Mesenchymal stem cell (in vitro differentiated cells and primary cell): ENCODE measurements at regions not wholly inside any gene's neighbourhood (a gene's known extent, or its start where the extent isn't known, plus 50 kb on each side); places are given as distances from the start of the nearest gene placed in this dataset.

Experiments used
- DNase-seq: peaks from one replicate; pipeline ENCODE4 v3.0.0-alpha.2; 2013
- H2AFZ ChIP-seq: one replicate; pipeline ENCODE4 v1.6.1; 2013; ENCODE audit warnings: low read depth, mild to moderate bottlenecking, control low read depth, inconsistent platforms, low read length, moderate library complexity
- H2AK5ac ChIP-seq: 2 replicates; pipeline ENCODE4 v1.6.1; 2013; ENCODE audit warnings: low read length, moderate library complexity, mild to moderate bottlenecking, inconsistent platforms; ENCODE audit not compliant: severe bottlenecking
- H2BK120ac ChIP-seq: one replicate; pipeline ENCODE4 v1.6.1; 2013; ENCODE audit warnings: low read depth, mild to moderate bottlenecking, inconsistent platforms, low read length, moderate library complexity
- H2BK12ac ChIP-seq, 2 experiments: one replicate each; pipeline ENCODE4 v1.6.1; 2013; ENCODE audit warnings: inconsistent platforms in 2 of 2, low read length in 2 of 2, mild to moderate bottlenecking in 2 of 2, moderate library complexity in 2 of 2, control low read depth in 1 of 2
- H2BK15ac ChIP-seq: one replicate; pipeline ENCODE4 v1.6.1; 2013; ENCODE audit warnings: mild to moderate bottlenecking, low read depth, inconsistent platforms; ENCODE audit not compliant: poor library complexity, severe bottlenecking
- H2BK5ac ChIP-seq: 2 replicates; pipeline ENCODE4 v1.6.1; 2013; ENCODE audit warnings: low read depth, mild to moderate bottlenecking, low read length, control low read depth, inconsistent platforms; ENCODE audit not compliant: poor library complexity, severe bottlenecking
- H3K14ac ChIP-seq, 2 experiments: one replicate each; pipeline ENCODE4 v1.6.1; 2013; ENCODE audit warnings: inconsistent platforms in 2 of 2, low read length in 2 of 2, control low read depth in 1 of 2, mild to moderate bottlenecking in 1 of 2, moderate library complexity in 1 of 2
- H3K18ac ChIP-seq, 2 experiments: one replicate each; pipeline ENCODE4 v1.6.1; 2013; ENCODE audit warnings: inconsistent platforms in 2 of 2, low read length in 2 of 2, control low read depth in 1 of 2, low read depth in 1 of 2, mild to moderate bottlenecking in 1 of 2
- H3K23ac ChIP-seq, 2 experiments: one replicate each; pipeline ENCODE4 v1.6.1; 2013; ENCODE audit warnings: inconsistent platforms in 2 of 2, low read length in 2 of 2, mild to moderate bottlenecking in 2 of 2, moderate library complexity in 2 of 2, control low read depth in 1 of 2
- H3K27ac ChIP-seq: 2 replicates; pipeline ENCODE4 v1.5.1; 2013; ENCODE audit warnings: mild to moderate bottlenecking, moderate library complexity, low read length, control low read depth, inconsistent platforms; ENCODE audit not compliant: poor library complexity, severe bottlenecking
- H3K27me3 ChIP-seq, 2 experiments: 2 replicates each; pipeline versions ENCODE4 v1.6.1 to v1.7.0; 2013; ENCODE audit warnings: low read length in 2 of 2, mild to moderate bottlenecking in 2 of 2, moderate library complexity in 2 of 2, control low read depth in 1 of 2, inconsistent platforms in 1 of 2; ENCODE audit not compliant: control insufficient read depth in 1 of 2, insufficient read depth in 1 of 2
- H3K36me3 ChIP-seq, 2 experiments: 2 replicates each; pipeline versions ENCODE4 v1.6.1 to v1.7.0; 2013; ENCODE audit warnings: low read length in 2 of 2, control low read depth in 1 of 2, inconsistent platforms in 1 of 2, low read depth in 1 of 2, mild to moderate bottlenecking in 1 of 2; ENCODE audit not compliant: insufficient read depth in 2 of 2, control insufficient read depth in 1 of 2
- H3K4ac ChIP-seq, 2 experiments: one replicate each; pipeline ENCODE4 v1.6.1; 2013; ENCODE audit warnings: inconsistent platforms in 2 of 2, low read length in 2 of 2, mild to moderate bottlenecking in 2 of 2, moderate library complexity in 2 of 2, control low read depth in 1 of 2, low read depth in 1 of 2
- H3K4me1 ChIP-seq: 2 replicates; pipeline ENCODE4 v1.6.1; 2013; ENCODE audit warnings: low read depth, low read length, control low read depth; ENCODE audit not compliant: control insufficient read depth, insufficient read depth
- H3K4me2 ChIP-seq: 2 replicates; pipeline ENCODE4 v1.6.1; 2013; ENCODE audit warnings: low read length, mild to moderate bottlenecking, inconsistent platforms; ENCODE audit not compliant: poor library complexity, severe bottlenecking
- H3K4me3 ChIP-seq, 2 experiments: 2 replicates each; pipeline versions ENCODE4 v1.5.1 to v1.7.0; 2013; ENCODE audit warnings: low read length in 2 of 2, mild to moderate bottlenecking in 2 of 2, control low read depth in 1 of 2, low read depth in 1 of 2; ENCODE audit not compliant: insufficient read depth in 1 of 2
- H3K79me1 ChIP-seq: replicated peaks from 2 replicates; pipeline ENCODE4 v1.6.1; 2013; ENCODE audit warnings: mild to moderate bottlenecking, control low read depth, low read length, inconsistent platforms; ENCODE audit not compliant: poor library complexity, severe bottlenecking
- H3K9ac ChIP-seq: 2 replicates; pipeline ENCODE4 v1.7.0; 2013; ENCODE audit warnings: mild to moderate bottlenecking, low read length, moderate library complexity
- H3K9me3 ChIP-seq: 2 replicates; pipeline ENCODE4 v1.7.0; 2013; ENCODE audit warnings: mild to moderate bottlenecking, low read length; ENCODE audit not compliant: control insufficient read depth
- H4K8ac ChIP-seq: one replicate; pipeline ENCODE4 v1.6.1; 2013; ENCODE audit warnings: inconsistent platforms, mild to moderate bottlenecking, low read length, moderate library complexity
- H4K91ac ChIP-seq: one replicate; pipeline ENCODE4 v1.6.1; 2013; ENCODE audit warnings: mild to moderate bottlenecking, low read length, inconsistent platforms
- WGBS: methylation state at CpG from one replicate; pipeline ENCODE4 v1.1.7; 2013; ENCODE audit warnings: mixed read lengths; 5-methylcytosine and 5-hydroxymethylcytosine counted together

GRCh38 chr3:106552351-106553043 is 683.7 kb upstream of the CBLB start:
- Histone ChIP-seq H3K4me2 (no peak overlapping the region), H3K23ac (no peak overlapping the region), H3K27ac (no peak overlapping the region), H3K79me1 (no peaks in the 10 kb centered on the region), H2BK15ac (no peak overlapping the region), H3K4me1 (no peaks in the 10 kb centered on the region), H4K8ac (no peak overlapping the region), H3K9me3 (no peaks in the 10 kb centered on the region), H3K14ac (peak overlapping the region in 1 of 2 experiments; percentile 8), H4K91ac (no peak overlapping the region), H3K36me3 (no peaks in the 10 kb centered on the region), H3K4ac (no peak overlapping the region), H3K4me3 (no peak overlapping the region), H3K27me3 (no peaks in the 10 kb centered on the region), H2AFZ (no peak overlapping the region), H2AK5ac (no peak overlapping the region), H2BK12ac (no peak overlapping the region), H2BK120ac (no peak overlapping the region), H3K18ac (peak overlapping the region in 1 of 2 experiments; percentile 34), H2BK5ac (no peak overlapping the region), H3K9ac (no peak overlapping the region)
- no peak for DNase-seq
- WGBS: 98% methylated on average over 4 of the region's 4 CpGs

- no peaks in the 10 kb centered on the region for H3K36me3 ChIP-seq
- no peaks in the 10 kb centered on the region for H3K4me1 ChIP-seq
- no peak overlapping the region for H2BK120ac ChIP-seq
- no peak overlapping the region for H4K91ac ChIP-seq
- H3K27ac ChIP-seq: peak overlapping the region; percentile 7
- WGBS: 12% methylated on average over 3 of the region's 3 CpGs
- no peak overlapping the region for H2AFZ ChIP-seq
- no peak overlapping the region for H2BK12ac ChIP-seq
- H2AK5ac ChIP-seq: no peak overlapping the region
- H3K23ac ChIP-seq: no peak overlapping the region
- H3K79me1 ChIP-seq: no peaks in the 10 kb centered on the region
- no peaks in the 10 kb centered on the region for H3K27me3 ChIP-seq
- peak overlapping the region in 1 of 2 experiments; percentile 58 for H3K4me3 ChIP-seq
- no peak overlapping the region for H2BK15ac ChIP-seq
- no peak overlapping the region for H2BK5ac ChIP-seq
- H3K9ac ChIP-seq: peak overlapping the region; percentile 80
- no peaks in the 10 kb centered on the region for H3K9me3 ChIP-seq
- no peak overlapping the region for H3K18ac ChIP-seq
- H4K8ac ChIP-seq: no peak overlapping the region
- H3K14ac ChIP-seq: no peak overlapping the region
- no peak overlapping the region for H3K4ac ChIP-seq
- peak; percentile 80 for DNase-seq
- H3K4me2 ChIP-seq: no peak overlapping the region
Measured at GRCh38 chr3:106560451-106560966, 691.7 kb upstream of the CBLB start.

GRCh38 chr3:106566277-106566676 is 697.5 kb upstream of the CBLB start:
- no peak overlapping the region for H2BK120ac ChIP-seq
- H3K36me3 ChIP-seq: no peaks in the 10 kb centered on the region
- H4K91ac ChIP-seq: no peak overlapping the region
- no peak overlapping the region for H3K4me2 ChIP-seq
- H3K14ac ChIP-seq: no peak overlapping the region
- no peak overlapping the region for H2BK15ac ChIP-seq
- no peak overlapping the region for H3K9ac ChIP-seq
- H4K8ac ChIP-seq: no peak overlapping the region
- no peak overlapping the region for H2BK5ac ChIP-seq
- no peaks in the 10 kb centered on the region for H3K79me1 ChIP-seq
- no peaks in the 10 kb centered on the region for H3K9me3 ChIP-seq
- no peak overlapping the region for H3K23ac ChIP-seq
- no peaks in the 10 kb centered on the region for H3K4me1 ChIP-seq
- no peak overlapping the region for H3K4me3 ChIP-seq
- no peak overlapping the region for H3K27ac ChIP-seq
- no peak overlapping the region for H2AK5ac ChIP-seq
- WGBS: 43% methylated on average over 3 of the region's 4 CpGs
- H3K27me3 ChIP-seq: no peaks in the 10 kb centered on the region
- peak; percentile 18 for DNase-seq
- H3K4ac ChIP-seq: no peak overlapping the region
- no peak overlapping the region for H2BK12ac ChIP-seq
- H3K18ac ChIP-seq: no peak overlapping the region
- H2AFZ ChIP-seq: no peak overlapping the region

GRCh38 chr3:106570426-106570825 is 701.6 kb upstream of the CBLB start:
- H3K9ac ChIP-seq: no peak overlapping the region
- no peak overlapping the region for H3K4me2 ChIP-seq
- H2BK120ac ChIP-seq: no peak overlapping the region
- no peak overlapping the region for H2AK5ac ChIP-seq
- no peaks in the 10 kb centered on the region for H3K79me1 ChIP-seq
- 82% methylated on average over 1 of the region's 1 CpG for WGBS
- H3K4ac ChIP-seq: no peak overlapping the region
- no peak overlapping the region for H2BK12ac ChIP-seq
- H3K9me3 ChIP-seq: no peaks in the 10 kb centered on the region
- H3K27me3 ChIP-seq: no peaks in the 10 kb centered on the region
- H4K91ac ChIP-seq: no peak overlapping the region
- H4K8ac ChIP-seq: no peak overlapping the region
- no peak overlapping the region for H3K27ac ChIP-seq
- H3K4me1 ChIP-seq: no peaks in the 10 kb centered on the region
- H3K18ac ChIP-seq: no peak overlapping the region
- H3K14ac ChIP-seq: no peak overlapping the region
- H2BK5ac ChIP-seq: no peak overlapping the region
- H3K36me3 ChIP-seq: no peaks in the 10 kb centered on the region
- no peak overlapping the region for H3K4me3 ChIP-seq
- no peak for DNase-seq
- H2AFZ ChIP-seq: no peak overlapping the region
- no peak overlapping the region for H3K23ac ChIP-seq
- no peak overlapping the region for H2BK15ac ChIP-seq
